Femur (tissue), 1 donor: ENCODE measurements at regions not wholly inside any gene's neighbourhood (a gene's known extent, or its start where the extent isn't known, plus 50 kb on each side); places are given as distances from the start of the nearest gene placed in this dataset.
"Not testable (repeated sequence)": the region's sequence is repeated elsewhere in the genome, so short reads cannot be mapped to it uniquely, and the experiment has no call there.

Source experiments
- DNase-seq: peaks from one replicate; pipeline ENCODE4 v3.0.0-alpha.2; 2017

- no peak for DNase-seq
These were observed 504.7 kb downstream of the CCDC171 start for GRCh38 chr9:16057541-16057940.

GRCh38 chr9:16058131-16058549, 505.3 kb downstream of the CCDC171 start:
- DNase-seq, result no peak

GRCh38 chr9:16060436-16061129, 507.7 kb downstream of the CCDC171 start:
- no peak for DNase-seq

- DNase-seq, result no peak
These were observed 509.8 kb downstream of the CCDC171 start for GRCh38 chr9:16062542-16063240.

- no peak for DNase-seq
These were observed 510.4 kb downstream of the CCDC171 start for GRCh38 chr9:16063241-16063591.

- DNase-seq, result no peak
These were observed 511.9 kb downstream of the CCDC171 start for GRCh38 chr9:16064771-16065170.

- DNase-seq, result not testable (repeated sequence)
These were observed 513.4 kb downstream of the CCDC171 start for GRCh38 chr9:16066201-16066600.

- DNase-seq, result no peak
These were observed 515.6 kb downstream of the CCDC171 start for GRCh38 chr9:16068476-16068875.

- DNase-seq, result no peak
These were observed 516.4 kb downstream of the CCDC171 start for GRCh38 chr9:16069249-16069648.

GRCh38 chr9:16069671-16070454, 517.0 kb downstream of the CCDC171 start:
- peak; percentile 69 for DNase-seq

- peak; percentile 62 for DNase-seq
These were observed 517.8 kb downstream of the CCDC171 start for GRCh38 chr9:16070455-16071145.

GRCh38 chr9:16071400-16071799, 518.6 kb downstream of the CCDC171 start:
- no peak for DNase-seq

- no peak for DNase-seq
These were observed 522.1 kb downstream of the CCDC171 start for GRCh38 chr9:16074963-16075362.

- DNase-seq, result no peak
These were observed 522.9 kb downstream of the CCDC171 start for GRCh38 chr9:16075696-16076095.

- no peak for DNase-seq
These were observed 523.7 kb downstream of the CCDC171 start for GRCh38 chr9:16076511-16076910.

GRCh38 chr9:16082796-16083195, 530.0 kb downstream of the CCDC171 start:
- DNase-seq, result no peak

GRCh38 chr9:16085167-16085726, 532.4 kb downstream of the CCDC171 start:
- DNase-seq, result no peak

GRCh38 chr9:16090907-16091629, 538.2 kb downstream of the CCDC171 start:
- no peak for DNase-seq

- DNase-seq, result peak; percentile 70
These were observed 539.6 kb downstream of the CCDC171 start for GRCh38 chr9:16092142-16093091.

- no peak for DNase-seq
These were observed 545.5 kb downstream of the CCDC171 start for GRCh38 chr9:16098306-16098705.
